ENCODE measurements at regions not wholly inside any gene's neighbourhood (a gene's known extent, or its start where the extent isn't known, plus 50 kb on each side); places are given as distances from the start of the nearest gene placed in this dataset.

- TF ChIP-seq POLR2A (IDR thresholded peaks at IDR 0.05), result no peak
- TF ChIP-seq, protein P1, sequence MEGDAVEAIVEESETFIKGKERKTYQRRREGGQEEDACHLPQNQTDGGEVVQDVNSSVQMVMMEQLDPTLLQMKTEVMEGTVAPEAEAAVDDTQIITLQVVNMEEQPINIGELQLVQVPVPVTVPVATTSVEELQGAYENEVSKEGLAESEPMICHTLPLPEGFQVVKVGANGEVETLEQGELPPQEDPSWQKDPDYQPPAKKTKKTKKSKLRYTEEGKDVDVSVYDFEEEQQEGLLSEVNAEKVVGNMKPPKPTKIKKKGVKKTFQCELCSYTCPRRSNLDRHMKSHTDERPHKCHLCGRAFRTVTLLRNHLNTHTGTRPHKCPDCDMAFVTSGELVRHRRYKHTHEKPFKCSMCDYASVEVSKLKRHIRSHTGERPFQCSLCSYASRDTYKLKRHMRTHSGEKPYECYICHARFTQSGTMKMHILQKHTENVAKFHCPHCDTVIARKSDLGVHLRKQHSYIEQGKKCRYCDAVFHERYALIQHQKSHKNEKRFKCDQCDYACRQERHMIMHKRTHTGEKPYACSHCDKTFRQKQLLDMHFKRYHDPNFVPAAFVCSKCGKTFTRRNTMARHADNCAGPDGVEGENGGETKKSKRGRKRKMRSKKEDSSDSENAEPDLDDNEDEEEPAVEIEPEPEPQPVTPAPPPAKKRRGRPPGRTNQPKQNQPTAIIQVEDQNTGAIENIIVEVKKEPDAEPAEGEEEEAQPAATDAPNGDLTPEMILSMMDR (IDR thresholded peaks at IDR 0.05), result no peak
- no peak overlapping the region for H3K4me3 ChIP-seq
- no peaks in the 10 kb centered on the region for H3K9me3 ChIP-seq
- DNase-seq, result no peak
- no peaks in the 10 kb centered on the region for H3K36me3 ChIP-seq
- intact Hi-C loops (cut with DNase I; ENCODE audit: low total_unique reads), result no loop called here
- H3K27ac ChIP-seq, result no peak overlapping the region
- no peaks in the 10 kb centered on the region for H3K27me3 ChIP-seq
- no peaks in the 10 kb centered on the region for H3K4me1 ChIP-seq
Observed at GRCh38 chr18:25604196-25604893, 252.4 kb upstream of the ZNF521 start.

- intact Hi-C loops (cut with DNase I; ENCODE audit: low total_unique reads), result no loop called here
- Histone ChIP-seq H3K4me3 (no peak overlapping the region), H3K27ac (no peak overlapping the region), H3K4me1 (no peaks in the 10 kb centered on the region), H3K9me3 (no peaks in the 10 kb centered on the region), H3K27me3 (no peaks in the 10 kb centered on the region), H3K36me3 (no peaks in the 10 kb centered on the region)
- DNase-seq, result no peak
- TF ChIP-seq, protein P1 (IDR thresholded peaks at IDR 0.05), result no peak
- TF ChIP-seq POLR2A (IDR thresholded peaks at IDR 0.05), result no peak
Observed at GRCh38 chr18:25599443-25599842, 247.5 kb upstream of the ZNF521 start.

DNA sequence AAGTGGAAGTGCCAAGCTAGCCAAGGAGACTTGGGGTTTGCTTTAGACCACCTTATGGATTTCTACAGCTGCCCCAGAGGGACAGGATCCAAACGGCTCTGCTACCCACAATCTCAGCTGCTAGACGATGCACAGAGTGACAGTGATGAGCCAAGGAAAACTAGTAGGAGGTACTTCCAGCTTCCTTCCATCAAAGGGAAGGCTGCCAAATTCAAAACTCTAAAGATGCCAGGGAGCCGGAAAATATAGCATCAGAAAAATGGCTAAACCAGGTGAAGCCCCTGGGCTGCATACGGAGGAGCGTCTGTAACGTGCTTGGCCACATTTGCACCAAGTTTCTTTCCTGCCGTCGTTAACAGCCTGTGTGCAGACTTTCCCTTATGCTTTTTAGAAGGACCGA is 245.5 kb upstream of the ZNF521 start:
- no peak overlapping the region for H3K4me3 ChIP-seq
- no peaks in the 10 kb centered on the region for H3K4me1 ChIP-seq
- H3K36me3 ChIP-seq, result no peaks in the 10 kb centered on the region
- TF ChIP-seq, protein P1 (IDR thresholded peaks at IDR 0.05), result no peak
- TF ChIP-seq POLR2A (IDR thresholded peaks at IDR 0.05), result no peak
- no peak for DNase-seq
- H3K27ac ChIP-seq, result no peak overlapping the region
- H3K27me3 ChIP-seq, result no peaks in the 10 kb centered on the region
- intact Hi-C loops (cut with DNase I; ENCODE audit: low total_unique reads), result no loop called here
- no peaks in the 10 kb centered on the region for H3K9me3 ChIP-seq

DNA sequence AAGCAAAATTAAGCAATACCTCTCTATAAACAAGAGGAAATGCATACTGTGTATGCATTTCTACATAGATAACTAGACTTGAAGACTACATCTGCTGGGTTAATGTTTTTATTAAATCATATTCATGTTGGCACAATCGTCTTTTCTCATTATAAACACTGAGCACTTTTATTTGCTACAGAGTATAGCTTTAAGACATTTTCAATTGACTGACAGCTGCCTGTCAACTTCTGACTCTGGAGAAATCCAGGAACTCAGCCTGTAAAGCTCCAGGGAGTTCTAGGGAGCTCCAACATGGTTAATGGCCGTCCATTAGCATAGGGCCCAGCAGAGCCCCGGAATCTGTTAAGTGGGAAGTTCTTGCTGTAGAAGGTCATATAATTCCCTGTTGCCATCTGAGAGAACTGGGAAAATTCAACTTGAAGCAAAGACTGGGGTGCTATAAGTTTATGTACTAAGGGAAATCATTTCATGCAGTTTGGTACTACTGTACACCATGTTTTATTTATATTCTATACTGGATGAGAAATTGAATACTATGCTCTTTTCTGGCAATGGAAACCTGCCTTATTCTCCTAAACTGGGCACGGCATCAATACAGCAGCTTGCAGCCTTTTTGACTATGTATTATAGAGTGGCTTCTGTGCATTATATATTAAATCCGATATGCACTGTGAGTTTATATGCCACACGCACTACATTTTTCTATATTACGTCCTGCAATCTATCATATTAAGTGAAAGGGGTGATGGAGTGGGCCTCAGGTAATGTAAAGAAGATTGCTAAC is 243.5 kb upstream of the ZNF521 start:
- Histone ChIP-seq H3K27ac (no peak overlapping the region), H3K36me3 (no peaks in the 10 kb centered on the region), H3K4me1 (no peaks in the 10 kb centered on the region), H3K9me3 (no peaks in the 10 kb centered on the region), H3K4me3 (no peak overlapping the region), H3K27me3 (no peaks in the 10 kb centered on the region)
- intact Hi-C loops (cut with DNase I; ENCODE audit: low total_unique reads), result no loop called here
- no peak for DNase-seq
- TF ChIP-seq, protein P1 (IDR thresholded peaks at IDR 0.05), result no peak
- TF ChIP-seq POLR2A (IDR thresholded peaks at IDR 0.05), result no peak

DNA sequence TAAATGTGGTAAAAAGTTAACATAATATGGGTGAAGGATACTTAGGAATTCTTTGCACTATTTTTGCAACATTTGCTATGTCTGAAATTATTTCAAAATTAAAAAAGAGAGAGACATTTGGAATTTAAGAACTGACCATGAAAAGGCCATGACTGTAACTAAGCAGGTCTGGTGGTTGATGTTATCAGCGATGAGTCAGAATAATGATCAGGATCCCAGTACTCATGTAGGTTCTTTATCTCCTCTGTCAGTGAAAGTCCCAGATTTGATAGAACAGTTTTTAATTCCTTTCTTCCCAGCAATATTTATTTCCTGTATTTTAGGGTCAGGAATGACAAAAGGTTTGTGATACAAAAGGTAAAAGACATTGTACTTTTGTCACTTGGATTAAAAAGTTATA is 242.4 kb upstream of the ZNF521 start:
- H3K36me3 ChIP-seq, result no peaks in the 10 kb centered on the region
- intact Hi-C loops (cut with DNase I; ENCODE audit: low total_unique reads), result no loop called here
- no peak overlapping the region for H3K27ac ChIP-seq
- DNase-seq, result no peak
- no peaks in the 10 kb centered on the region for H3K27me3 ChIP-seq
- no peaks in the 10 kb centered on the region for H3K4me1 ChIP-seq
- TF ChIP-seq, protein P1 (IDR thresholded peaks at IDR 0.05), result no peak
- no peak for TF ChIP-seq POLR2A (IDR thresholded peaks at IDR 0.05)
- no peak overlapping the region for H3K4me3 ChIP-seq
- no peaks in the 10 kb centered on the region for H3K9me3 ChIP-seq

Measured in uterus (tissue), 3 donors.